GM23338 (cell line): ENCODE measurements at regions not wholly inside any gene's neighbourhood (a gene's known extent, or its start where the extent isn't known, plus 50 kb on each side); places are given as distances from the start of the nearest gene placed in this dataset.

Experiments used
- CREB1 ChIP-seq: fragments of 250-450 bp; sonication (Bioruptor Pico); IDR thresholded peaks from 2 replicates; pipeline ENCODE4 v1.5.0; 2020; ENCODE audit warnings: low read depth, mild to moderate bottlenecking, moderate library complexity
- EZH2 ChIP-seq: fragments of 200-600 bp; sonication (generic); IDR thresholded peaks from one replicate; pipeline ENCODE4 v1.8.0; 2017; ENCODE audit warnings: antibody characterized with exemption, mild to moderate bottlenecking, low read depth; ENCODE audit not compliant: unreplicated experiment
- EZH2phosphoT487 ChIP-seq: fragments of 200-600 bp; sonication (generic); IDR thresholded peaks from one replicate; pipeline ENCODE4 v1.8.1; 2018; ENCODE audit warnings: antibody characterized with exemption; ENCODE audit not compliant: unreplicated experiment
- JUNB ChIP-seq: IDR thresholded peaks from one replicate; pipeline ENCODE4 v1.6.1; 2016; ENCODE audit warnings: antibody characterized with exemption; ENCODE audit not compliant: unreplicated experiment
- NANOG ChIP-seq: IDR thresholded peaks from 2 replicates; pipeline ENCODE4 v1.6.1; 2016; ENCODE audit warnings: antibody characterized with exemption, borderline replicate concordance
- STAT1 ChIP-seq: IDR thresholded peaks from one replicate; pipeline ENCODE4 v1.6.1; 2016; ENCODE audit warnings: antibody characterized with exemption; ENCODE audit not compliant: unreplicated experiment
- ZNF331 ChIP-seq: fragments of 250-450 bp; sonication (Bioruptor Pico); IDR thresholded peaks from 2 replicates; pipeline ENCODE4 v1.5.0; 2020; ENCODE audit warnings: low read depth, mild to moderate bottlenecking, moderate library complexity
- TF ChIP-seq, protein P1 (sequence below), 2 experiments: fragments of 200-600 bp in 1 of 2; sonication (generic) in 1 of 2; conservative IDR thresholded peaks; 2 replicates each; pipeline versions ENCODE4 v1.5.1 to v1.6.1; 2016 to 2017; ENCODE audit warnings: antibody characterized with exemption in 2 of 2, low read depth in 2 of 2, mild to moderate bottlenecking in 2 of 2, moderate library complexity in 1 of 2
- TF ChIP-seq, protein P2 (sequence below): IDR thresholded peaks from one replicate; pipeline ENCODE4 v1.6.1; 2018; ENCODE audit warnings: antibody characterized with exemption; ENCODE audit not compliant: unreplicated experiment

DNA sequence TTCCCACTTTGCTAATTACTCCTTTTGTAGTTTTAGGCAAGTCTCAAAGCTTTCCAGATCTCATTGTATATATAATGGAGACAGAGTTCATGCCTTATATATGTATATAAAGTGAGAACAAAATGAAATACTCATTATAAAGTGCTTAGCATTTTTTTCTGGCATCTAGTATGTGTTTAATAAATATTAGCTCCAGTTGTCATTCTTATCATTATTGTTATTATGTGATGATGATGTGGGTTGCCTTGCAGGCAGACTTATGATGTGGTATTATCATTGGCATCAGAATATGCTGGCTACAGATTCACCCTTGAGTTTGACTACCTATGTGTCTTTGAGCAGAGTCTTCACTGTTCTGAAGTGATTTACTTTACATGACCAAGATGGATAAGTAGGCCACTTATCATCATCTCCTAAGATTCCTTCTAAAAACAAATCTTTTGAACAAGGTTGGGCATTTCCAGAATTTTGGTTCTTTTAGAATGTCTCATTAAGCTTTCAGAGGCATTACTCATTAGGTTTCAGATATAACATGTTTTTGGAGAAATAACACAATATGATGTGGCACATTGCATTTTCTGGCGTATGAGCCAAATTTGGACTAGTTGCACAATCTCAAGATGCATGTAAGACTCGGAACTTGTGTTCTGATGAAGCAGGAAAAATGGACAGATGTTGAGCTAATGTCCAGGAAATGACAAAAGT lies 145.6 kb upstream of the TNC start:
- TF ChIP-seq EZH2 (no peak), STAT1 (no peak), ZNF331 (CRISPR knock-in tag) (no peak), EZH2phosphoT487 (no peak), CREB1 (CRISPR knock-in tag) (no peak), JUNB (no peak), NANOG (no peak)
- TF ChIP-seq, protein P1, sequence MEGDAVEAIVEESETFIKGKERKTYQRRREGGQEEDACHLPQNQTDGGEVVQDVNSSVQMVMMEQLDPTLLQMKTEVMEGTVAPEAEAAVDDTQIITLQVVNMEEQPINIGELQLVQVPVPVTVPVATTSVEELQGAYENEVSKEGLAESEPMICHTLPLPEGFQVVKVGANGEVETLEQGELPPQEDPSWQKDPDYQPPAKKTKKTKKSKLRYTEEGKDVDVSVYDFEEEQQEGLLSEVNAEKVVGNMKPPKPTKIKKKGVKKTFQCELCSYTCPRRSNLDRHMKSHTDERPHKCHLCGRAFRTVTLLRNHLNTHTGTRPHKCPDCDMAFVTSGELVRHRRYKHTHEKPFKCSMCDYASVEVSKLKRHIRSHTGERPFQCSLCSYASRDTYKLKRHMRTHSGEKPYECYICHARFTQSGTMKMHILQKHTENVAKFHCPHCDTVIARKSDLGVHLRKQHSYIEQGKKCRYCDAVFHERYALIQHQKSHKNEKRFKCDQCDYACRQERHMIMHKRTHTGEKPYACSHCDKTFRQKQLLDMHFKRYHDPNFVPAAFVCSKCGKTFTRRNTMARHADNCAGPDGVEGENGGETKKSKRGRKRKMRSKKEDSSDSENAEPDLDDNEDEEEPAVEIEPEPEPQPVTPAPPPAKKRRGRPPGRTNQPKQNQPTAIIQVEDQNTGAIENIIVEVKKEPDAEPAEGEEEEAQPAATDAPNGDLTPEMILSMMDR (conservative IDR thresholded peaks at IDR 0.05; ENCODE audit: low read depth in 2 of 2), result no peak
- TF ChIP-seq, protein P2, sequence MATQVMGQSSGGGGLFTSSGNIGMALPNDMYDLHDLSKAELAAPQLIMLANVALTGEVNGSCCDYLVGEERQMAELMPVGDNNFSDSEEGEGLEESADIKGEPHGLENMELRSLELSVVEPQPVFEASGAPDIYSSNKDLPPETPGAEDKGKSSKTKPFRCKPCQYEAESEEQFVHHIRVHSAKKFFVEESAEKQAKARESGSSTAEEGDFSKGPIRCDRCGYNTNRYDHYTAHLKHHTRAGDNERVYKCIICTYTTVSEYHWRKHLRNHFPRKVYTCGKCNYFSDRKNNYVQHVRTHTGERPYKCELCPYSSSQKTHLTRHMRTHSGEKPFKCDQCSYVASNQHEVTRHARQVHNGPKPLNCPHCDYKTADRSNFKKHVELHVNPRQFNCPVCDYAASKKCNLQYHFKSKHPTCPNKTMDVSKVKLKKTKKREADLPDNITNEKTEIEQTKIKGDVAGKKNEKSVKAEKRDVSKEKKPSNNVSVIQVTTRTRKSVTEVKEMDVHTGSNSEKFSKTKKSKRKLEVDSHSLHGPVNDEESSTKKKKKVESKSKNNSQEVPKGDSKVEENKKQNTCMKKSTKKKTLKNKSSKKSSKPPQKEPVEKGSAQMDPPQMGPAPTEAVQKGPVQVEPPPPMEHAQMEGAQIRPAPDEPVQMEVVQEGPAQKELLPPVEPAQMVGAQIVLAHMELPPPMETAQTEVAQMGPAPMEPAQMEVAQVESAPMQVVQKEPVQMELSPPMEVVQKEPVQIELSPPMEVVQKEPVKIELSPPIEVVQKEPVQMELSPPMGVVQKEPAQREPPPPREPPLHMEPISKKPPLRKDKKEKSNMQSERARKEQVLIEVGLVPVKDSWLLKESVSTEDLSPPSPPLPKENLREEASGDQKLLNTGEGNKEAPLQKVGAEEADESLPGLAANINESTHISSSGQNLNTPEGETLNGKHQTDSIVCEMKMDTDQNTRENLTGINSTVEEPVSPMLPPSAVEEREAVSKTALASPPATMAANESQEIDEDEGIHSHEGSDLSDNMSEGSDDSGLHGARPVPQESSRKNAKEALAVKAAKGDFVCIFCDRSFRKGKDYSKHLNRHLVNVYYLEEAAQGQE, result no peak
